H9 (cell line): ENCODE measurements at regions not wholly inside any gene's neighbourhood (a gene's known extent, or its start where the extent isn't known, plus 50 kb on each side); places are given as distances from the start of the nearest gene placed in this dataset.

Experiments
- DNase-seq: peaks from one replicate; pipeline ENCODE4 v3.0.0-alpha.2; 2017
- H2AFZ ChIP-seq: one replicate; pipeline ENCODE4 v1.6.1; 2013; ENCODE audit warnings: mild to moderate bottlenecking, low read length, control low read depth, moderate library complexity
- H2AK5ac ChIP-seq: 2 replicates; pipeline ENCODE4 v1.6.1; 2013; ENCODE audit warnings: low read length, control low read depth, mixed read lengths; ENCODE audit not compliant: insufficient read length
- H2BK120ac ChIP-seq: one replicate; pipeline ENCODE4 v1.6.1; 2013; ENCODE audit warnings: low read depth, mild to moderate bottlenecking, low read length, control low read depth, inconsistent platforms; ENCODE audit not compliant: poor library complexity, severe bottlenecking
- H2BK12ac ChIP-seq: 2 replicates; pipeline ENCODE4 v1.6.1; 2013; ENCODE audit warnings: low read length, control low read depth, mixed read lengths, low read depth; ENCODE audit not compliant: insufficient read length
- H2BK15ac ChIP-seq: 2 replicates; pipeline ENCODE4 v1.6.1; 2013; ENCODE audit warnings: low read depth, low read length, control low read depth
- H2BK20ac ChIP-seq: one replicate; pipeline ENCODE4 v1.6.1; 2013; ENCODE audit warnings: low read depth, mild to moderate bottlenecking, low read length, control low read depth, inconsistent platforms; ENCODE audit not compliant: poor library complexity, severe bottlenecking
- H2BK5ac ChIP-seq: 2 replicates; pipeline ENCODE4 v1.6.1; 2013; ENCODE audit warnings: low read length, control low read depth, mixed read lengths; ENCODE audit not compliant: insufficient read length
- H3K14ac ChIP-seq: 2 replicates; pipeline ENCODE4 v1.6.1; 2013; ENCODE audit warnings: low read length, control low read depth; ENCODE audit not compliant: insufficient read depth
- H3K18ac ChIP-seq: 2 replicates; pipeline ENCODE4 v1.6.1; 2013; ENCODE audit warnings: low read depth, mild to moderate bottlenecking, mixed read lengths, low read length, control low read depth; ENCODE audit not compliant: insufficient read length
- H3K23ac ChIP-seq: 2 replicates; pipeline ENCODE4 v1.6.1; 2013; ENCODE audit warnings: low read length, control low read depth, mixed read lengths, low read depth; ENCODE audit not compliant: insufficient read length
- H3K23me2 ChIP-seq: 2 replicates; pipeline ENCODE4 v1.6.1; 2013; ENCODE audit warnings: low read depth, mild to moderate bottlenecking, mixed read lengths, low read length, control low read depth; ENCODE audit not compliant: insufficient read length, poor library complexity, severe bottlenecking
- H3K27ac ChIP-seq: 2 replicates; pipeline ENCODE4 v1.5.1; 2013; ENCODE audit warnings: low read length, control low read depth, mixed read lengths, low read depth; ENCODE audit not compliant: insufficient read length
- H3K27me3 ChIP-seq: 2 replicates; pipeline ENCODE4 v1.6.1; 2013; ENCODE audit warnings: low read length, control low read depth, inconsistent platforms; ENCODE audit not compliant: insufficient read depth
- H3K4ac ChIP-seq: 2 replicates; pipeline ENCODE4 v1.6.1; 2013; ENCODE audit warnings: low read depth, mild to moderate bottlenecking, control low read depth, inconsistent platforms, low read length, moderate library complexity
- H3K4me1 ChIP-seq: 2 replicates; pipeline ENCODE4 v1.6.1; 2013; ENCODE audit warnings: low read length, control low read depth, inconsistent platforms; ENCODE audit not compliant: insufficient read depth
- H3K4me2 ChIP-seq: 2 replicates; pipeline ENCODE4 v1.6.1; 2013; ENCODE audit warnings: low read length, control low read depth, mixed read lengths; ENCODE audit not compliant: insufficient read length, insufficient read depth
- H3K56ac ChIP-seq: 2 replicates; pipeline ENCODE4 v1.6.1; 2013; ENCODE audit warnings: low read depth, mild to moderate bottlenecking, mixed read lengths, low read length, control low read depth; ENCODE audit not compliant: insufficient read length
- H3K79me1 ChIP-seq: 2 replicates; pipeline ENCODE4 v1.6.1; 2013; ENCODE audit warnings: low read depth, mild to moderate bottlenecking, moderate library complexity, low read length, control low read depth, inconsistent platforms; ENCODE audit not compliant: insufficient read depth, poor library complexity, severe bottlenecking
- H3K79me2 ChIP-seq: 2 replicates; pipeline ENCODE4 v1.6.1; 2013; ENCODE audit warnings: low read length, control low read depth, inconsistent platforms; ENCODE audit not compliant: insufficient read depth
- H3K9ac ChIP-seq: 2 replicates; pipeline ENCODE4 v1.6.1; 2013; ENCODE audit warnings: low read length, control low read depth, mixed read lengths; ENCODE audit not compliant: insufficient read length; ENCODE audit errors: extremely low read depth
- H3K9me3 ChIP-seq: one replicate; pipeline ENCODE4 v1.6.1; 2013; ENCODE audit warnings: low read depth, low read length, inconsistent platforms; ENCODE audit not compliant: control insufficient read depth
- H3T11ph ChIP-seq: one replicate; pipeline ENCODE4 v1.6.1; 2013; ENCODE audit warnings: mild to moderate bottlenecking, low read length, control low read depth, inconsistent platforms
- H4K20me1 ChIP-seq: one replicate; pipeline ENCODE4 v1.6.1; 2013; ENCODE audit not compliant: control insufficient read depth, insufficient read length, insufficient read depth
- H4K5ac ChIP-seq: 2 replicates; pipeline ENCODE4 v1.6.1; 2013; ENCODE audit warnings: low read depth, mild to moderate bottlenecking, mixed read lengths, low read length, control low read depth; ENCODE audit not compliant: insufficient read length
- H4K8ac ChIP-seq: replicated peaks from 2 replicates; pipeline ENCODE4 v1.6.1; 2013; ENCODE audit warnings: low read length, control low read depth, mixed read lengths, low read depth; ENCODE audit not compliant: insufficient read length
- H4K91ac ChIP-seq: 2 replicates; pipeline ENCODE4 v1.6.1; 2013; ENCODE audit warnings: low read depth, mild to moderate bottlenecking, moderate library complexity, mixed read lengths, low read length, control low read depth; ENCODE audit not compliant: insufficient read length
- H3K27ac Mint-ChIP-seq, 3 experiments: 2 replicates in 2 of 3; 3 replicates in 1 of 3; pipeline ENCODE4 v1.8.0; 2020 to 2021; ENCODE audit warnings: mixed read lengths in 3 of 3, mild to moderate bottlenecking in 1 of 3, moderate library complexity in 1 of 3
- H3K27me3 Mint-ChIP-seq: 2 replicates; pipeline ENCODE4 v1.8.0; 2021; ENCODE audit warnings: low read depth, mild to moderate bottlenecking, moderate library complexity, mixed read lengths
- H3K36me3 Mint-ChIP-seq, 3 experiments: 2 replicates in 2 of 3; 3 replicates in 1 of 3; pipeline ENCODE4 v1.8.0; 2020 to 2021; ENCODE audit warnings: low read depth in 3 of 3, mixed read lengths in 3 of 3; ENCODE audit not compliant: insufficient read depth in 1 of 3
- H3K4me1 Mint-ChIP-seq, 2 experiments: 2 replicates each; pipeline ENCODE4 v1.8.0; 2020; ENCODE audit warnings: mixed read lengths in 2 of 2
- H3K4me3 Mint-ChIP-seq, 2 experiments: 2 replicates in 1 of 2; 3 replicates in 1 of 2; pipeline ENCODE4 v1.8.0; 2020 to 2021; ENCODE audit warnings: mild to moderate bottlenecking in 2 of 2, mixed read lengths in 2 of 2, moderate library complexity in 1 of 2
- H3K9me3 Mint-ChIP-seq, 2 experiments: 2 replicates in 1 of 2; 3 replicates in 1 of 2; pipeline ENCODE4 v1.8.0; 2020; ENCODE audit warnings: mild to moderate bottlenecking in 2 of 2, mixed read lengths in 2 of 2, moderate library complexity in 1 of 2
- CTCF ChIP-seq: fragments of 200-600 bp; sonication (generic); conservative IDR thresholded peaks from 3 replicates; pipeline ENCODE4 v1.8.0; 2021; ENCODE audit warnings: antibody characterized with exemption, mild to moderate bottlenecking
- WGBS: extraction: QIAGEN DNeasy Blood & Tissue Kit; methylation state at CpG from one replicate; pipeline ENCODE4 v1.1.7; 2013; ENCODE audit warnings: missing lambda C conversion rate, low lambda C conversion rate, mixed read lengths; ENCODE audit not compliant: insufficient read length; ENCODE audit errors: extremely low coverage; 5-methylcytosine and 5-hydroxymethylcytosine counted together

- Histone ChIP-seq H3K4me1 (no peaks in the 10 kb centered on the region), H3K79me2 (no peaks in the 10 kb centered on the region), H2AK5ac (no peak overlapping the region), H3K56ac (no peak overlapping the region), H3K14ac (no peak overlapping the region), H4K91ac (no peak overlapping the region), H2BK20ac (no peak overlapping the region), H2BK15ac (no peak overlapping the region), H3K4ac (no peak overlapping the region), H3K27me3 (no peaks in the 10 kb centered on the region), H4K20me1 (no peaks in the 10 kb centered on the region), H2BK120ac (no peak overlapping the region), H4K8ac (no peak overlapping the region), H3T11ph (no peak overlapping the region), H3K9ac (no peak overlapping the region), H3K23ac (no peak overlapping the region), H2BK5ac (no peak overlapping the region), H3K23me2 (no peaks in the 10 kb centered on the region), H2AFZ (no peak overlapping the region), H3K4me2 (no peak overlapping the region), H3K79me1 (no peaks in the 10 kb centered on the region), H3K9me3 (peaks cover 6% of the 10 kb centered on the region), H2BK12ac (no peak overlapping the region), H4K5ac (no peak overlapping the region), H3K18ac (no peak overlapping the region), H3K27ac (no peak overlapping the region)
- no peak overlapping the region for H3K4me3 Mint-ChIP-seq
- no peak overlapping the region for H3K27ac Mint-ChIP-seq
- H3K27me3 Mint-ChIP-seq: no peaks in the 10 kb centered on the region; the same call in 1 of the 2 replicates
- no peak for DNase-seq
- no peak for TF ChIP-seq CTCF
- peaks cover 8 to 18% of the 10 kb centered on the region in 2 experiments for H3K9me3 Mint-ChIP-seq
- H3K4me1 Mint-ChIP-seq: no peaks in the 10 kb centered on the region
- WGBS: no CpG with 5 or more reads among the region's 1 CpG
- H3K36me3 Mint-ChIP-seq: peaks cover 0 to 10% (median 0%) of the 10 kb centered on the region in 3 experiments; a peak in 3 of 7 replicates
These were observed 202.1 kb downstream of the HNRNPD start for GRCh38 chr4:82171531-82172155.
